ENCODE measurements at regions not wholly inside any gene's neighbourhood (a gene's known extent, or its start where the extent isn't known, plus 50 kb on each side); places are given as distances from the start of the nearest gene placed in this dataset.

- H3K14ac ChIP-seq (ENCODE audit: insufficient read depth, low read length) = no peak overlapping the region
- H3K79me2 ChIP-seq (ENCODE audit: insufficient read depth, low read length) = peaks cover 5% of the 10 kb centered on the region; the same call in 1 of the 2 replicates
- H3K23me2 ChIP-seq (ENCODE audit: insufficient read length, low read depth, low read length, poor library complexity, severe bottlenecking) = no peaks in the 10 kb centered on the region
- no peak overlapping the region for H2BK12ac ChIP-seq (ENCODE audit: insufficient read length, low read depth, low read length)
- Mint-ChIP-seq H3K9me3 (peaks cover 0 to 4% of the 10 kb centered on the region in 2 experiments; a peak in 2 of 5 replicates), H3K4me1 (peaks cover 27 to 31% of the 10 kb centered on the region in 2 experiments), H3K27me3 (ENCODE audit: low read depth) (no peaks in the 10 kb centered on the region), H3K36me3 (ENCODE audit: insufficient read depth in 1 of 3, low read depth in 3 of 3) (peaks cover 7 to 20% (median 12%) of the 10 kb centered on the region in 3 experiments; a peak in 6 of 7 replicates), H3K27ac (no peak overlapping the region), H3K4me3 (no peak overlapping the region)
- no peak overlapping the region for H3K23ac ChIP-seq (ENCODE audit: insufficient read length, low read depth, low read length)
- H3K27me3 ChIP-seq (ENCODE audit: insufficient read depth, low read length) = no peaks in the 10 kb centered on the region
- H4K20me1 ChIP-seq (ENCODE audit: control insufficient read depth, insufficient read depth, insufficient read length) = no peaks in the 10 kb centered on the region
- no peak overlapping the region for H4K8ac ChIP-seq (replicated peaks; ENCODE audit: insufficient read length, low read depth, low read length)
- no CpG with 5 or more reads among the region's 23 CpGs for WGBS (ENCODE audit: extremely low coverage, insufficient read length, low lambda C conversion rate)
- H2BK120ac ChIP-seq (ENCODE audit: low read depth, low read length, poor library complexity, severe bottlenecking) = no peak overlapping the region
- no peak overlapping the region for H3K18ac ChIP-seq (ENCODE audit: insufficient read length, low read depth, low read length)
- no peak overlapping the region for H3T11ph ChIP-seq (ENCODE audit: low read length)
- no peak overlapping the region for H2AK5ac ChIP-seq (ENCODE audit: insufficient read length, low read length)
- no peak overlapping the region for H3K4me2 ChIP-seq (ENCODE audit: insufficient read depth, insufficient read length, low read length)
- no peaks in the 10 kb centered on the region for H3K9me3 ChIP-seq (ENCODE audit: control insufficient read depth, low read depth, low read length)
- no peak for DNase-seq
- H3K4ac ChIP-seq (ENCODE audit: low read depth, low read length) = no peak overlapping the region
- H3K9ac ChIP-seq (ENCODE audit: extremely low read depth, insufficient read length, low read length) = no peak overlapping the region
- H2AFZ ChIP-seq (ENCODE audit: low read length) = no peak overlapping the region
- H3K27ac ChIP-seq (ENCODE audit: insufficient read length, low read depth, low read length) = no peak overlapping the region
- H3K56ac ChIP-seq (ENCODE audit: insufficient read length, low read depth, low read length) = no peak overlapping the region
- no peak overlapping the region for H4K91ac ChIP-seq (ENCODE audit: insufficient read length, low read depth, low read length)
- no peak overlapping the region for H4K5ac ChIP-seq (ENCODE audit: insufficient read length, low read depth, low read length)
- no peaks in the 10 kb centered on the region; the same call in 1 of the 2 replicates for H3K4me1 ChIP-seq (ENCODE audit: insufficient read depth, low read length)
- H2BK20ac ChIP-seq (ENCODE audit: low read depth, low read length, poor library complexity, severe bottlenecking) = no peak overlapping the region
- TF ChIP-seq, protein P1, sequence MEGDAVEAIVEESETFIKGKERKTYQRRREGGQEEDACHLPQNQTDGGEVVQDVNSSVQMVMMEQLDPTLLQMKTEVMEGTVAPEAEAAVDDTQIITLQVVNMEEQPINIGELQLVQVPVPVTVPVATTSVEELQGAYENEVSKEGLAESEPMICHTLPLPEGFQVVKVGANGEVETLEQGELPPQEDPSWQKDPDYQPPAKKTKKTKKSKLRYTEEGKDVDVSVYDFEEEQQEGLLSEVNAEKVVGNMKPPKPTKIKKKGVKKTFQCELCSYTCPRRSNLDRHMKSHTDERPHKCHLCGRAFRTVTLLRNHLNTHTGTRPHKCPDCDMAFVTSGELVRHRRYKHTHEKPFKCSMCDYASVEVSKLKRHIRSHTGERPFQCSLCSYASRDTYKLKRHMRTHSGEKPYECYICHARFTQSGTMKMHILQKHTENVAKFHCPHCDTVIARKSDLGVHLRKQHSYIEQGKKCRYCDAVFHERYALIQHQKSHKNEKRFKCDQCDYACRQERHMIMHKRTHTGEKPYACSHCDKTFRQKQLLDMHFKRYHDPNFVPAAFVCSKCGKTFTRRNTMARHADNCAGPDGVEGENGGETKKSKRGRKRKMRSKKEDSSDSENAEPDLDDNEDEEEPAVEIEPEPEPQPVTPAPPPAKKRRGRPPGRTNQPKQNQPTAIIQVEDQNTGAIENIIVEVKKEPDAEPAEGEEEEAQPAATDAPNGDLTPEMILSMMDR (conservative IDR thresholded peaks at IDR 0.05) = no peak
- peaks cover 9% of the 10 kb centered on the region for H3K79me1 ChIP-seq (ENCODE audit: insufficient read depth, low read depth, low read length, poor library complexity, severe bottlenecking)
- no peak overlapping the region for H2BK5ac ChIP-seq (ENCODE audit: insufficient read length, low read length)
- no peak overlapping the region for H2BK15ac ChIP-seq (ENCODE audit: low read depth, low read length)
Observed at GRCh38 chr2:134152045-134153010, 101.5 kb upstream of the MGAT5 start.
